K562 (cell line): ENCODE measurements at regions not wholly inside any gene's neighbourhood (a gene's known extent, or its start where the extent isn't known, plus 50 kb on each side); places are given as distances from the start of the nearest gene placed in this dataset.

Experiments
- FOXO4 ChIP-seq: fragments of 450-650 bp; formaldehyde crosslinking; IDR thresholded peaks from 2 replicates; pipeline ENCODE4 v1.4.0; 2020; ENCODE audit warnings: mild to moderate bottlenecking, moderate library complexity
- HCFC1 ChIP-seq: IDR thresholded peaks from 2 replicates; pipeline ENCODE4 v1.6.1; 2012; ENCODE audit warnings: low read depth, low read length, improper control_type of control experiment
- MEF2D ChIP-seq: conservative IDR thresholded peaks from 2 replicates; pipeline ENCODE4 v1.6.1; 2016; ENCODE audit warnings: low read depth, missing genetic modification characterization, missing compliant biosample characterization
- SRSF1 ChIP-seq: fragments of 200-400 bp; formaldehyde crosslinking; IDR thresholded peaks from 2 replicates; pipeline ENCODE4 v1.6.1; 2017; ENCODE audit warnings: mild to moderate bottlenecking, low read depth, low read length, moderate library complexity
- TEAD1 ChIP-seq, 2 experiments: fragments of 450-650 bp in 1 of 2; sonication (generic) in 1 of 2; formaldehyde crosslinking; IDR thresholded peaks; 2 replicates each; pipeline versions ENCODE4 v1.4.0 to v1.8.0; 2020 to 2022; ENCODE audit warnings: mild to moderate bottlenecking in 2 of 2, missing genetic modification reagents in 1 of 2
- ZNF398 ChIP-seq: fragments of 250-450 bp; sonication (Bioruptor Pico); IDR thresholded peaks from 2 replicates; pipeline ENCODE4 v1.8.0; 2021; ENCODE audit warnings: moderate library complexity, mild to moderate bottlenecking, inconsistent platforms
- ZNF407 ChIP-seq: fragments of 450-650 bp; IDR thresholded peaks from 2 replicates; pipeline ENCODE4 v1.6.1; 2016; ENCODE audit warnings: low read depth

GRCh38 chr7:25950488-25951413, 201.2 kb upstream of the NFE2L3 start (continued):
- TF ChIP-seq ZNF398 (CRISPR knock-in tag) (no peak), HCFC1 (peak; percentile 30; the same call in 1 of the 2 replicates), FOXO4 (CRISPR knock-in tag) (no peak), TEAD1 (CRISPR knock-in tag; IDR thresholded peaks at IDR 0.05) (no peak), SRSF1 (no peak), MEF2D (tag) (no peak), ZNF407 (no peak)
